H1 (cell line): ENCODE measurements at regions not wholly inside any gene's neighbourhood (a gene's known extent, or its start where the extent isn't known, plus 50 kb on each side); places are given as distances from the start of the nearest gene placed in this dataset.

ENCODE experiments used
- BCL11A ChIP-seq, 2 experiments: IDR thresholded peaks; one replicate each; pipeline ENCODE4 v1.6.1; 2011; ENCODE audit warnings: low read depth in 2 of 2, low read length in 2 of 2, mild to moderate bottlenecking in 2 of 2
- CEBPB ChIP-seq: IDR thresholded peaks from 2 replicates; pipeline ENCODE4 v1.6.1; 2012; ENCODE audit warnings: low read depth, low read length
- CTCF ChIP-seq, 3 experiments: IDR thresholded peaks; 1 replicate in 2 of 3; 2 replicates in 1 of 3; pipeline versions ENCODE4 v1.5.1 to v1.6.1; 2011; ENCODE audit warnings: low read length in 3 of 3, mild to moderate bottlenecking in 3 of 3, inconsistent platforms in 2 of 3, low read depth in 1 of 3, moderate library complexity in 1 of 3; ENCODE audit not compliant: insufficient read depth in 1 of 3; ENCODE audit errors: control extremely low read depth in 1 of 3
- GABPA ChIP-seq: IDR thresholded peaks from 2 replicates; pipeline ENCODE4 v1.6.1; 2011; ENCODE audit warnings: mild to moderate bottlenecking, low read length, moderate library complexity, borderline replicate concordance; ENCODE audit not compliant: insufficient read depth
- KDM4A ChIP-seq: IDR thresholded peaks from one replicate; pipeline ENCODE4 v1.7.1; 2012; ENCODE audit warnings: low read depth, mild to moderate bottlenecking, moderate library complexity, low read length, inconsistent platforms; ENCODE audit not compliant: severe bottlenecking
- NRF1 ChIP-seq: IDR thresholded peaks from 2 replicates; pipeline ENCODE4 v1.6.1; 2011; ENCODE audit warnings: mild to moderate bottlenecking, low read depth, low read length, improper control_type of control experiment
- POLR2AphosphoS5 ChIP-seq: IDR thresholded peaks from 2 replicates; pipeline ENCODE4 v1.6.1; 2011; ENCODE audit warnings: low read depth, low read length
- RBBP5 ChIP-seq: IDR thresholded peaks from 2 replicates; pipeline ENCODE4 v1.7.1; 2012; ENCODE audit warnings: low read depth, mild to moderate bottlenecking, inconsistent platforms, low read length, moderate library complexity, borderline replicate concordance
- RFX5 ChIP-seq: IDR thresholded peaks from 2 replicates; pipeline ENCODE4 v1.6.1; 2011; ENCODE audit warnings: low read depth, low read length, improper control_type of control experiment, borderline replicate concordance
- SAP30 ChIP-seq: fragments of 300-600 bp; sonication (generic); IDR thresholded peaks from 2 replicates; pipeline ENCODE4 v1.7.1; 2012; ENCODE audit warnings: low read length, moderate library complexity, mild to moderate bottlenecking, inconsistent platforms; ENCODE audit not compliant: insufficient read depth, insufficient replicate concordance
- SIN3A ChIP-seq, 2 experiments: IDR thresholded peaks in 1 of 2; conservative IDR thresholded peaks in 1 of 2; 2 replicates each; pipeline ENCODE4 v1.6.1; 2011 to 2012; ENCODE audit warnings: low read length in 2 of 2, improper control_type of control experiment in 1 of 2, low read depth in 1 of 2, mild to moderate bottlenecking in 1 of 2
- SP2 ChIP-seq: IDR thresholded peaks from 2 replicates; pipeline ENCODE4 v1.6.1; 2012; ENCODE audit warnings: mild to moderate bottlenecking, low read length, inconsistent platforms
- TAF7 ChIP-seq: optimal IDR thresholded peaks from 2 replicates; pipeline ENCODE3; 2011; ENCODE audit warnings: low read depth, mild to moderate bottlenecking, inconsistent platforms, low read length, moderate library complexity, borderline replicate concordance
- USF2 ChIP-seq: IDR thresholded peaks from 2 replicates; pipeline ENCODE4 v1.6.1; 2011; ENCODE audit warnings: low read length, improper control_type of control experiment

GRCh38 chr16:79982361-79982760, 381.8 kb upstream of the MAF start (continued):
- no peak for TF ChIP-seq GABPA
- no peak for TF ChIP-seq RBBP5
- no peak for TF ChIP-seq NRF1
- no peak for TF ChIP-seq BCL11A (IDR thresholded peaks at IDR 0.05; ENCODE audit: low read depth in 2 of 2, low read length in 2 of 2)
- no peak for TF ChIP-seq USF2
- no peak for TF ChIP-seq CTCF (IDR thresholded peaks at IDR 0.05; ENCODE audit: control extremely low read depth in 1 of 3, insufficient read depth in 1 of 3, low read depth in 1 of 3, low read length in 3 of 3)
- TF ChIP-seq KDM4A: no peak
- no peak for TF ChIP-seq CEBPB
- TF ChIP-seq TAF7: no peak
- no peak for TF ChIP-seq POLR2AphosphoS5
- TF ChIP-seq SIN3A (conservative IDR thresholded peaks at IDR 0.05 in 1 of 2, IDR thresholded peaks at IDR 0.05 in 1 of 2; ENCODE audit: low read depth in 1 of 2, low read length in 2 of 2): no peak
- TF ChIP-seq SP2: no peak
- no peak for TF ChIP-seq SAP30
- no peak for TF ChIP-seq RFX5
